GM23248 (cell line): ENCODE measurements at regions not wholly inside any gene's neighbourhood (a gene's known extent, or its start where the extent isn't known, plus 50 kb on each side); places are given as distances from the start of the nearest gene placed in this dataset.
A peak's percentile ranks its signal among the peaks of the same experiment; 100 is the strongest.

Experiments
- DNase-seq: peaks from one replicate; pipeline ENCODE4 v3.0.0-alpha.2; 2015
- H2AFZ ChIP-seq: fragments of 200-600 bp; sonication (generic); 2 replicates; pipeline ENCODE4 v1.6.1; 2016; ENCODE audit warnings: antibody characterized with exemption
- H3F3A ChIP-seq: fragments of 200-600 bp; sonication (generic); 2 replicates; pipeline ENCODE4 v1.6.1; 2016; ENCODE audit warnings: mild to moderate bottlenecking, antibody characterized with exemption, mixed run types; ENCODE audit not compliant: insufficient read depth
- H3K27ac ChIP-seq: fragments of 200-600 bp; sonication (generic); 2 replicates; pipeline ENCODE4 v1.5.1; 2016; ENCODE audit warnings: mild to moderate bottlenecking
- H3K27me3 ChIP-seq: fragments of 200-600 bp; sonication (generic); replicated peaks from 2 replicates; pipeline ENCODE4 v1.6.1; 2016; ENCODE audit warnings: mild to moderate bottlenecking; ENCODE audit not compliant: insufficient read depth
- H3K36me3 ChIP-seq: fragments of 200-600 bp; sonication (generic); 2 replicates; pipeline ENCODE4 v1.6.1; 2016; ENCODE audit warnings: low read depth, mild to moderate bottlenecking
- H3K4me1 ChIP-seq: fragments of 200-600 bp; sonication (generic); 2 replicates; pipeline ENCODE4 v1.6.1; 2016; ENCODE audit warnings: mild to moderate bottlenecking; ENCODE audit not compliant: insufficient read depth
- H3K4me2 ChIP-seq: fragments of 200-600 bp; sonication (generic); one replicate; pipeline ENCODE4 v1.6.1; 2016; ENCODE audit warnings: mild to moderate bottlenecking; ENCODE audit not compliant: unreplicated experiment
- H3K4me3 ChIP-seq: fragments of 200-600 bp; sonication (generic); 2 replicates; pipeline ENCODE4 v1.5.1; 2016; ENCODE audit warnings: mild to moderate bottlenecking
- H3K79me2 ChIP-seq: fragments of 200-600 bp; sonication (generic); 2 replicates; pipeline ENCODE4 v1.6.1; 2016; ENCODE audit warnings: mild to moderate bottlenecking; ENCODE audit not compliant: insufficient read depth
- H3K9ac ChIP-seq: fragments of 200-600 bp; sonication (generic); 2 replicates; pipeline ENCODE4 v1.6.1; 2016; ENCODE audit warnings: mild to moderate bottlenecking
- H3K9me2 ChIP-seq: fragments of 200-600 bp; sonication (generic); 2 replicates; pipeline ENCODE4 v1.6.1; 2016; ENCODE audit warnings: mixed run types, mild to moderate bottlenecking, moderate library complexity; ENCODE audit not compliant: insufficient read depth
- H3K9me3 ChIP-seq: fragments of 200-600 bp; sonication (generic); one replicate; pipeline ENCODE4 v1.6.1; 2017; ENCODE audit warnings: low read depth
- H4K20me1 ChIP-seq: fragments of 200-600 bp; sonication (generic); 2 replicates; pipeline ENCODE4 v1.6.0; 2016; ENCODE audit not compliant: insufficient read depth
- EZH2 ChIP-seq: fragments of 200-600 bp; sonication (generic); IDR thresholded peaks from 2 replicates; pipeline ENCODE4 v1.6.1; 2018; ENCODE audit warnings: antibody characterized with exemption, mild to moderate bottlenecking; ENCODE audit not compliant: insufficient read depth, poor library complexity, severe bottlenecking
- EZH2phosphoT487 ChIP-seq: fragments of 200-600 bp; sonication (generic); IDR thresholded peaks from 2 replicates; pipeline ENCODE4 v1.6.1; 2018; ENCODE audit warnings: antibody characterized with exemption, moderate library complexity, mild to moderate bottlenecking, low read depth; ENCODE audit not compliant: insufficient read depth
- WGBS, 2 experiments: methylation state at CpG; one replicate each; pipeline ENCODE4 v1.1.6; 2015 to 2017; ENCODE audit warnings: low lambda C conversion rate in 2 of 2, low coverage in 1 of 2; ENCODE audit errors: missing lambda C conversion rate in 2 of 2; 5-methylcytosine and 5-hydroxymethylcytosine counted together
- in situ Hi-C: fragments of 300-500 bp; cut with MboI; formaldehyde crosslinking; loops from 2 replicates; pipeline ENCODE4 v1.15.0; 2020

DNA sequence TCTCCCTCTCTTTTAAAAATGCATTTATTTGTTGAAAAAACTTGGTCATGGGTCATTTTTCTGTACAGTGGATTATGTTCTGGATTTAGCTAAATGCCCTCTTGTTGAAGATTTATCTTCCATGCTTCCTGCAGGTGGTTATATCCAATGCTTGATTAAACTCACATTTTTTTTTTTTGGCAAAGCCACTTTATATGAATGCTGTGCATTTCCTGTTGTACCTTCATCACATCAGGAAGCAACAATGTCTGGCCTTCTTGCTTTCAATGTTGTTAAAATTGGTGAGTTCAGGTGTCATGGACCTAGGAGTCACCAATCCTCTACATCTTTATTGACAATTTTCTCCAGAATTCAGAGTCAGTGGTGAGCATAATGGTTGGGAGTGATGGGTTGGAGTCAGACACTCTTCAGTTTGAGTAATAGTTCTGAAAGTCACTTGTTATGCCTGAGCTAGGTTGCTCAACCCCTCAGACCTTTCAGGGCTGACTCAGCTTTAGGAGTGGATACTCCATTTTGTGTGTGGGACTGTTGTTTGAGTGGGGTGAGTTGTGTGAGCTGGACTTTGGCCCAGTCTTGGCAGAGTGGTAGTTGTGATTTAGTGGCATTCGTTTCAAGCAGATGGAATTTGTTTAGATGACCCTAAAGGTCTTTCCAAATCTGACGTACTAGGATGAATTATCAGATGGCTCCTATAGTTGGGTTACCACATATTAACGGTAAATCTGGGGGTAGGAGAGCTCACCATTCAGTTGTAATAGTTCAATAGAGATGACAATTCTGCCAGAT lies 213.5 kb upstream of the ZNF32 start:
- H3K9me2 ChIP-seq: no peaks in the 10 kb centered on the region
- no peaks in the 10 kb centered on the region for H3K79me2 ChIP-seq
- peak overlapping the region; percentile 12 for H3K4me2 ChIP-seq
- DNase-seq: peak; percentile 95
- H3K4me1 ChIP-seq: peaks cover 56% of the 10 kb centered on the region
- 0 to 2% methylated on average over 3 of the region's 3 CpGs for WGBS, 2 experiments
- in situ Hi-C loops: no loop called here
- no peaks in the 10 kb centered on the region for H3K36me3 ChIP-seq
- H3K9me3 ChIP-seq: no peaks in the 10 kb centered on the region
- peak overlapping the region; percentile 85 for H3K27ac ChIP-seq
- no peak overlapping the region for H2AFZ ChIP-seq
- no peaks in the 10 kb centered on the region for H4K20me1 ChIP-seq
- TF ChIP-seq EZH2 (no peak), EZH2phosphoT487 (peak; percentile 55; the same call in 1 of the 2 replicates)
- peak overlapping the region; percentile 49; the same call in 1 of the 2 replicates for H3K9ac ChIP-seq
- H3F3A ChIP-seq: peaks cover 49% of the 10 kb centered on the region
- H3K27me3 ChIP-seq: no peaks in the 10 kb centered on the region
- H3K4me3 ChIP-seq: no peak overlapping the region

DNA sequence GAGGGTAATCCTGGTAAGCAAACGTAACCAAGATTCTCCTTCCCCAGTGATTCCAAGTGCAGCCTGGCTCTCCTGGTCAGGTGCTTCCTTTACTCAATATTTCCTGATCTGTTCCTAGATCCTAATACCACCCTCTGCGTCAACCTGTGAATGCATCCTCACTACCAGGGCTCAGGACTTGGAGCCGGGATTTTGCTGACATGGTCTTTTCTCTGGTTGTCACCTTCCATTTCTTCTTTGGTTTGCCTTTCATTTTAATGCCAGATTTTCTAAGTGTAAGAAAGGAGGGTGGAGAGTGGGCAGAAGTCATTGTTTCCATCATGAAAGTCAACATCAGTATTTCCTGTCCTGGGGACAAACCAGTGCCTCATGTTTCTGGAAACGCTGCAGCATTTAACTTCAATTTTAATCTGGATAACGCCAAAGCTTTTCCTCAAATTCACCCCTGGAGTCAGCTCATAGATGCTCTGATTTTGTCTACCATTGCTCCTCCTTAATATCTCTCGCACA lies 210.4 kb upstream of the ZNF32 start:
- no peak for DNase-seq
- WGBS, 2 experiments: 98% methylated on average over 6 of the region's 6 CpGs
- Histone ChIP-seq H3K36me3 (no peaks in the 10 kb centered on the region), H3K27ac (no peak overlapping the region), H3K4me1 (peaks cover 47% of the 10 kb centered on the region), H3K9ac (no peak overlapping the region), H3K27me3 (no peaks in the 10 kb centered on the region), H3K79me2 (no peaks in the 10 kb centered on the region), H2AFZ (no peak overlapping the region), H3K4me2 (no peak overlapping the region), H4K20me1 (no peaks in the 10 kb centered on the region), H3K4me3 (no peak overlapping the region), H3K9me2 (no peaks in the 10 kb centered on the region), H3K9me3 (no peaks in the 10 kb centered on the region), H3F3A (peaks cover 42% of the 10 kb centered on the region)
- in situ Hi-C loops: no loop called here
- TF ChIP-seq EZH2phosphoT487 (no peak), EZH2 (no peak)

DNA sequence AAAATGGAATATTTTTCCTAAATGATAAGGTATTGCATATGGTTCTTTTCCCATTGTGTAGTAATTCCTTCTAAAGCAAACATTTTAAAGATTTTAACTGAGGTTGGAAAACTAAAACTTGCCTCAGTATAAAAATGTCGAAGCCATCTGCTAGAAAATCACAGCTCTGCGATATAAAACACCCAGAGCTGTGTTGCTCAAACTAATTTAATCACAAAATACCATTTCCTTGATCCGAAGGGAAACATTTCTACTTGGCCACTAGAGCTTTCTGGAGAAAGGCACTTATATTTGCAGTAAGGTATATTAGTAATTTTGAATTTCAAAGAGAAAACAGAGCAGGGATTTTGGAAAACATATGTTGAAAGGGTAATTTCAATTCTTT lies 209.2 kb upstream of the ZNF32 start:
- Histone ChIP-seq H3K9ac (no peak overlapping the region), H3K4me1 (peaks cover 42% of the 10 kb centered on the region), H3K9me3 (no peaks in the 10 kb centered on the region), H3K4me2 (peak overlapping the region; percentile 17), H3K36me3 (no peaks in the 10 kb centered on the region), H3K4me3 (no peak overlapping the region), H3K27me3 (no peaks in the 10 kb centered on the region), H4K20me1 (no peaks in the 10 kb centered on the region), H2AFZ (no peak overlapping the region), H3F3A (peaks cover 32% of the 10 kb centered on the region), H3K79me2 (no peaks in the 10 kb centered on the region), H3K27ac (peak overlapping the region; percentile 22), H3K9me2 (no peaks in the 10 kb centered on the region)
- 85 to 91% methylated on average over 3 of the region's 3 CpGs for WGBS, 2 experiments
- in situ Hi-C loops: no loop called here
- DNase-seq: no peak
- no peak for TF ChIP-seq EZH2phosphoT487
- no peak for TF ChIP-seq EZH2

DNA sequence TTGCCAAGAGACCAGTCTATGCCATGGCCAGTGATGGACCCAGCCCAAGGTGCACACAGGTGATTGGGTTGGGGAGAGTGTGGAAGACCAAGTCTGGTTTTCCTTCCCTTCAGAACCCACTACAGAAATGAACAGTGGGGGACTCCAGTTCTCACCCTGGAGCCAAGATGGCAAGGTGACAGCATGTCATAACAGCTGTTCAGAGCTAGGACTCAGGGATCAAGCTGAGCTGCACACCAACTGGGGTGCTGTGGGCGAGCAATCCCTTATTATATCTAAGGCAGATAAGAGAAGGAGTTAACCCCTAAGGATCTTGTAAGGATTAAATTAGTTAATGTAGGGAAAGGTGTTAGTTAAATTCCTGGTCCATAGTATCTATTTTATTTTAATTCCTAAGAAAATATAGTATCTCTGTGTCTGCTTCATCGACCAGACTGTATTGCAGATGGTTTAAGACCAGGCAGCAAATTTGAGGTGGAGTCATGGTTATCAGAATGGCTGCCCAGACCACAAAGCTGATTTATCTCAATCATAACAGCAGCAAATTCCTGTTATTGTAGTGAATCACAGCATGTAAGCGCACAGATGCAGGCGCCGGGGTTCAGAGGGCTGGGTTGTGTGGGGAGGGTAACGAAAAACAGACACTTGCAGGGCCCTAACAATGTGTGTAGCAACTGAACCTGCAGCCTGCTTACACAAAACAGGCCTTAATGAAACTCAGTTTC lies 208.7 kb upstream of the ZNF32 start:
- no peaks in the 10 kb centered on the region for H3K79me2 ChIP-seq
- no peaks in the 10 kb centered on the region for H3K36me3 ChIP-seq
- H3K9ac ChIP-seq: no peak overlapping the region
- H3K27me3 ChIP-seq: no peaks in the 10 kb centered on the region
- DNase-seq: peak; percentile 76
- no peaks in the 10 kb centered on the region for H3K9me2 ChIP-seq
- H3K4me1 ChIP-seq: peaks cover 37% of the 10 kb centered on the region
- no peaks in the 10 kb centered on the region for H3K9me3 ChIP-seq
- in situ Hi-C loops: no loop called here
- whole genome bisulfite sequencing, 2 experiments: 17% methylated on average over 6 of the region's 6 CpGs
- H3K4me3 ChIP-seq: no peak overlapping the region
- H3K27ac ChIP-seq: peak overlapping the region; percentile 22
- no peak for TF ChIP-seq EZH2
- TF ChIP-seq EZH2phosphoT487: peak; percentile 87; the same call in 1 of the 2 replicates
- H3K4me2 ChIP-seq: peak overlapping the region; percentile 17
- no peaks in the 10 kb centered on the region for H4K20me1 ChIP-seq
- peaks cover 27% of the 10 kb centered on the region for H3F3A ChIP-seq
- no peak overlapping the region for H2AFZ ChIP-seq
